NK-92 treated with Interleukin-12 subunit alpha and Interleukin-12 subunit beta, amount 100 ng/mL, for 24 hours (cell line): ENCODE measurements at regions not wholly inside any gene's neighbourhood (a gene's known extent, or its start where the extent isn't known, plus 50 kb on each side); places are given as distances from the start of the nearest gene placed in this dataset.

Source experiments
- DNase-seq: peaks from one replicate; lab custom pipeline; 2025; lab: John Stamatoyannopoulos, UW

DNA sequence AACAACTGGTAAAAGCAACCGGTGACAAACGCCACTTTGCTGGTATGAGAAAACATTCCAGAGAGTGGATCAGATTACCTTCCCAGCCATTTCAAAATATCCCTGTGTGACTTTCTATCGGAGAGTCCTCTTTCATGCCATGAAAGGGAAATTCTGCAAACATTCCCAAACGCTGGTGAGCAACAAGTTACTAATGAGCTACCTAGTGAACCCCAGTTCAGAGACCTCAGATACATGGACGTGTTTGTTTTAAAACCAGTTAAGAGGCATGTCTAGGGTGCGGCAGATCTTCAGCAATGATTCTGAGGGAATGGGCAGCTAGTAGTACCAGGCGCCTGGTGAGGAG, 418.2 kb upstream of the NR2F2 start:
- DNase-seq = no peak

- no peak for DNase-seq
These were observed 417.8 kb upstream of the NR2F2 start for GRCh38 chr15:95912728-95913127.

- DNase-seq = no peak
These were observed 413.9 kb upstream of the NR2F2 start for GRCh38 chr15:95916568-95916967.

GRCh38 chr15:95918525-95918924, 412.0 kb upstream of the NR2F2 start:
- DNase-seq = no peak

DNA sequence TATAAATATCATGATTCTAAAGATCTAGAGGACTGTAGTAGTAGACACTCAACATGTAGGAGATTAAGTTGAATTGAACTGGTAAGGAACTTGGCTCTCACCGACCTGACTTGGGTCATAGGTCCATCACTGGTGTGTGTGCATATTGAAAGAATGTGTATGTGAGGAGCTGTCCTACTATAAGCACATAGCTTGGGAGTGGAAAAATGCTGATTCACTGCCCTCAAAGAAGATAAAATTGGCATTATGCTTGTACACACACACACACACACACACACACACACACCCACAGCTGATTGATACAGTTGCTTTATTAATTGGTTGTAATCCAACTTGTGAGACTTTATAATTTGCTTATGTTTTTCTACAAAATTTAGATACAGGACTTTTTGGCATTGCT, 411.0 kb upstream of the NR2F2 start:
- DNase-seq = no peak

GRCh38 chr15:95921404-95921803, 409.1 kb upstream of the NR2F2 start:
- no peak for DNase-seq

DNA sequence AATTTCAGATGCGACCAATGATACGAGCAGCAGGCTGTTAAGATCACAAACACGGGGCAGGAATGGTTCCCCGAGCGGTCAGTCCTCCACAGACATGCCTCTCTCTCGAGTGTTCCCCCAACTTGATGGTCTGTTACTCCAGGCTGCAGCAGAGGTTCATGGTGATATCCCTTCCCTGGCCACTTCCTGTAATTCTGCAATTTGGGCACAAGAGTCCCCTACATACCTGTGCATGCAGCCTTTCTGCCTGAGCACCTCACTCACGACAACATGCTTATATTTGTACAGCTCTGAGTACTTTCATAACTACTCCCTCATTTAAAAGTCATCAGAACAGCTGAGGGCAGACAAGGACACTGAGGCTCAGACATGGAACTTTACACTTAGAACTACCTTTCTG, 408.1 kb upstream of the NR2F2 start:
- no peak for DNase-seq

GRCh38 chr15:95923792-95924191, 406.7 kb upstream of the NR2F2 start:
- no peak for DNase-seq

DNA sequence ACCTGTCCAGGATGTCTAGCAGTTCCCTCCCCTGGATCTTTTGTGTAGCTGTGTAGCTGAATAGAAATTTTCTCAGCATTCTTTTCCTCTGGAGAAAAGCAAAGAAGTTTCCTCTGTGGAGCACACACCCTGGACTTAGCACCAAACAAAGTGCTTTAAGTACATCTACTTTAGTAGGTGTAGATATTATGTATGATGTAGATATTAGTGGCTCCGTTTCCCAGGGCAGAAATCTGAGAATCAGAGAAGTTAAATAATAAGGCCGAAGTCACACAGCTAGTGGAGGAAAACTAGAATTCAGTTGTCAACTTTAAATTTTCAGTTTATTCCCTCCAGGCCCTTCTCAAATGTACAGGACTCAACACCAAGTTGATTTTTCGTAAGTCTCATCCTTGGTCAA, 401.7 kb upstream of the NR2F2 start:
- no peak for DNase-seq

- peak; percentile 61 for DNase-seq
These were observed 401.2 kb upstream of the NR2F2 start for GRCh38 chr15:95929232-95929846.

DNA sequence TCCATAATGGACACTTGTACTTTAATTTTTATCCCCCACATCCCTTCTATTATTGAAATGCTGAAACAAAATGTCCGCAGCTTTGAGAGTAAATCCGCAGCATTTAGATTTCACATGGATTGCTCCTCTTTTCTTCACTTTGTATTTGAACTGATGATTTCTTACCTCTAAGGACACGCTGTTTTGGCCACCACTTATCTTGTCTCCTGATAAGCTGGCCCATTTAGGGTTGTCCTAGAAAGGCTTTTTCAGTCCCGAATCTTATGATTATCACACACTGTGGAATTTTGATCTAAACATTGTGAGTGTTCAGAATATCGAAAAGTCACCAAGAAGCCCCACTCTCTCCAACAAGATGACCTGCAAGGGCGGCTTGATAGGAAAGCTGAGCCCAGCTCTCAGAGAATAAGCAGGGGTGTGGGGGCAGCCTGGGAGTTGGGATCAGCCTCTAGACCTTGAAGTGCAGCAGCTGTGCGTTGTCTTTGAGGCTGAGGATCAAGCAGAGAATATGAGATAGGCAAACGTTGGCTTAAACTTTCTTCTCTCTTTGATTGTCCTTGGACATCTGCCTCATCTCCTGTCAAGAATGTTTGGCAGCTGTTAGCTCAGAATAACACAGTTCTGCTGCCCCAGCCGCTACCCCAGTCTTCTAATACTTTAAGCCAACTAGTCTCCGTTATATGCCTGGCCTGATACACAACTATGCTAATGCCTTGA, 399.7 kb upstream of the NR2F2 start:
- DNase-seq = no peak

GRCh38 chr15:95931619-95932018, 398.9 kb upstream of the NR2F2 start:
- DNase-seq = no peak

- no peak for DNase-seq
These were observed 398.4 kb upstream of the NR2F2 start for GRCh38 chr15:95932141-95932540.

- no peak for DNase-seq
These were observed 397.8 kb upstream of the NR2F2 start for GRCh38 chr15:95932676-95933075.

- no peak for DNase-seq
These were observed 394.6 kb upstream of the NR2F2 start for GRCh38 chr15:95935852-95936251.

DNA sequence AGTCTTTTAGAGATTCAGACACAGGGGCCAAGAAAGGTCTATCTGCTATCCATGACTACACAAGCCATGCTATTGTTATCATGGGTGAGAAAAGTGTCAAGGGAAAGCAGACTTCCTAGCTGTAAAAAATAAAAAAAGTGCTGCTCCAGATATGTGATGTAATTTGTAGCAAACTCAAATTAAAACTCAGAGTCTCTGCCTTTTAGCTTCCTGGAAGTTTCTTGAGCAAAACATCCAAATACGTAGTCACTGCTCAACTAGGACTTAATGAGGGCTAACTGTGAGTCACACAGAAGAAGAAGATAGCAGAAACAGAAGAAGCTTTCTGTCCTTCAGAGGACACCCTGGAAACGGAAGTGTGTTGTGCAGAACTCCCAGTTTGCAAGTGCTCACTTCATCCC, 393.4 kb upstream of the NR2F2 start:
- no peak for DNase-seq

DNA sequence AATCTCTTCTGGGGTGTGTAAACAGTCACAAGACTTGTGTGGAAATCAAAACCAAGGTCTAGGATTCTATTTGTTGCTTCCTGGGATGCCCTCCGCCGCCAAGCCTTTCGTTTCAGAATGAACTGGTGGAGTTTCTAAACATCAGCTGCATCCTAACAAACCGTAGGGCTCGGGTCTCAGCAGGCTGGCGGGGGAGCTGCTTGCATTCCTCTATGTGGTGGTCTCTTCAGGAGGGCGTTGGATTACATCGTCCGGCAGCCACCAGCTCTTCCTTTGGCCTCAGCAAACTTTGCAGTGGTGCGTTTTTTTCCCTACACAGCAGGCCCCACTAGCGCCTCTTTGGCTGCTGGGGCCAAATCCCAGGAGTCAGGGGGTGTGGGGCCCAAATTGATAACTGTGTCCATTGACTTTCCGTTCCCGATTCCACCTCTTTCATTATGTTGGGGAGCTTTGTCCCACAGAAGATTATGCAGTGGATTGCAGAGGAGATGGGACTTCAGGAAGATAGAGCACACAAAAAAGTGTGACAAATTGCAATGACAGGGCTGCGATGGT, 390.0 kb upstream of the NR2F2 start:
- no peak for DNase-seq

DNA sequence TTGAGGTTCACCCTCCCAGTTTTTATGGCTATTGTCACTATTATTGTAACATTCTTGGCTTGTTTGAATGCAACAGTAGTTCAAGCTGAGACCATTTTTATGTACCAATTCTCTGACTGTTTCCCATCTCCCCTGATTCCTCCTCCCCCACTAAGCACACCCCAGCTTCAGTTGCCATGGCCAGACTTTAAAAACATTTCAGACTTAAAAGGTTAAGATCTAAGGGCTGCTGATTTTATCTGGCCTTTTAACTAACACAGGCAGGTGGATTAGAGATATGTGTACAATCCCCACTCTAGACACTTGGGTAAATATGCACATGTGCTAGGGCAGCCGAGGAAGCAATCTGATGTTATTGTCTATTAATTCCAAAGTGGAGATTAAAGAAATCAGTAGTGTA, 386.3 kb upstream of the NR2F2 start:
- DNase-seq = no peak

DNA sequence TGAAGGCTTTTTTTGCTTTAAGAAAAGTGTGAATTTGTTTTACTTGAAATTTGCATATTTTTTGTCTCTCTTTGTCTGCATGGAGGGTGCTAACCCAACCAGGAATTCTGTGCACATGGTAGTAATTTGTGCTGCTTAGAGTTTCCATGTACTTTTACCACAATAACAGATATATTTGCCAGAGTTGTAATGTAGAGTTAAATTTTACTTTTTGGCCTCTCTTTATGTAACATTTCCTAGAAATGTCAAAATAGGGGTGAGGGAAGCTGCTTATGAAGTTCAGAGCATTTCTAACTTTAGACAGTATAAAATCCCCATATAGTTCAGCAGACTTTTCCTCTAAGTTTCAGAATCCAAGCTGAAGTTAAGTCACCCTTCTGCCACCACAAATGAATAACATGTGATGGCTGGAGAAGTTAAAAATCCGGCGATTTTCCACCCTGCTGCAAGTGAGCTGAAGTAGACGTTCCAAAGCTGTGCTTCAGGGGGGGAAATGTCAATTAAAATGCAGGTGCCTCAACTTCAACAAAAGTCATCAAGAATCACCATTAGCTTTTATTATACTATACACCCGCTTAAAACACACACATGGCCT, 385.7 kb upstream of the NR2F2 start:
- DNase-seq = no peak

GRCh38 chr15:95946241-95946640, 384.3 kb upstream of the NR2F2 start:
- DNase-seq = no peak

DNA sequence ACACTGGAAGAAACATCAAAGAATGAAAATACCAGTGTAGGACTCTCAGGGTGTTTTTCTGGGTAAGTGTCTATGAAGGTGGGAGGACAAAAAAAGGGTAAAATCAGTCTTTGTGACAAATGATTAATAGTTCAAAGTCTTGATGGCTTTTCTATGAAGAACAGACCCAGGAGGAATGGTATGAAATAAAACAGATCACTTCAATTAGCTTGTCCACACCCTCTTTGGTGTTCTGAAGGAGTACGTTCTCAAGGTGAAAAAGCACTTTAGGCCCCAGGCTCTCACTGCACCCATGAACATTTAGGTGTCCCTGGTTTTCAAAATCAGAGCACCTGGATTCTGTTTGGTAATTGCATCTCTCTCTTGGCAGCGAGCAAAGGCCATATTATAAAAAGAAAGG, 383.6 kb upstream of the NR2F2 start:
- no peak for DNase-seq

DNA sequence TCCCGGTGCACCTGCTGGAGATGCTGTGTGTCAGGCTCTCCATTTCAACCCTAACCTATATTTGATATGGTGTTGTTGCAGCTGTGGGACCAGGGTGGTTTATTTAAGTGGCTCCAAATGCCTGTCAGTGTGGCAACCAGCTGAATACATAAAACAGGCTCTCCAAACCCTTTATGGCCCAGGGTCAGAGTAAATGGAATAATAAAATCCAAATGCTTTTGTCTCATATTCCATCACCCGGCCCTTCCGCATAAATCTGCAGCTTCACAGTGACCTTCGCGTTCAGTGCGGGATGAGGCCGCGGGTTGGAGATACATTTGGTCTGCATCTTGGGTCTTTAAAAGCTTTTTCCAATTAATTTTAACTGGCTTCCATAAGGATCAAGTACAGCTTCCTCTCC, 382.1 kb upstream of the NR2F2 start:
- no peak for DNase-seq

DNA sequence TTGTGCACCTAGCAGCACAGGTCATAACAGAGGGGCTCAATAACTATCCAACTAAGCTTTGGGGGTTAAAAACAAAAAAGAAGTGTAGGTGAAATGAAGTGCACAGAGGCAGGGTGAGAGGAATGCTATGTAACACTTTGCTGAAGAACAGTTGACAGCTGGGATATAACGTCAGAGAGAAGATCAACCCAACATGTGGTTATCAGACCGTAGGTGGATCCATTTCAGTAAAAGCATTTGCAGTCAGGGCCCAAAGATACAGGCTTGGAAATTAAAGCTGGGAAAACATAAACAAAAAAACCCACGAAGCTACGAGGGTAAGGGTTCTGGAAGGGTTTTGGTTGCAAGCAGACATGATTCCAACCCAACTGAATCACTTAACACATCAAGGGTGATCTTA, 377.5 kb upstream of the NR2F2 start:
- no peak for DNase-seq

DNA sequence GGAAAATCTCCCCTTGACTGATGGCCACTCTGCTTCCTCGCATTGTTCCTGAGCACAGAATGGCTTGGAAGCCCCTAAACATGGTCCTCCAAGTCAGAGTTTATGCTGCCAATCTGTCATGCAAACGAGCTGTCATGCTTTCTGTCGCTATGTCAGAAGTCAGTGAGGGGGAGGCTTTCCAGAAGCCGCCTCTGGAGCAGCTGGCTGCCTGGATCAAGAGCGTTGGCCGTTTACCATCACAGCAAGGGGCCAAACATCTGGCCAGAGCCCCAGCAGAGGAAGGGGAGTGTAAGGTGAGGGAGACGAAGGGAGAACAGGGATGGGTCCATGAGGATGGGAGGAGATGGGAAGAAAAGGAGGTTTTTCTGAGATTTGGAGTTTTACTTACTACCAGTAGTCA, 372.6 kb upstream of the NR2F2 start:
- no peak for DNase-seq
